Smooth muscle cell (in vitro differentiated cells): ENCODE measurements at regions not wholly inside any gene's neighbourhood (a gene's known extent, or its start where the extent isn't known, plus 50 kb on each side); places are given as distances from the start of the nearest gene placed in this dataset.

Experiments used
- DNase-seq: peaks from one replicate; lab custom pipeline; 2025; ENCODE audit not compliant: unreplicated experiment; lab: John Stamatoyannopoulos, UW
- H2AFZ ChIP-seq: fragments of 200-600 bp; sonication (generic); 2 replicates; pipeline ENCODE4 v1.6.0; 2016; ENCODE audit warnings: antibody characterized with exemption, low read depth, mild to moderate bottlenecking
- H3F3A ChIP-seq: fragments of 200-600 bp; sonication (generic); 2 replicates; pipeline ENCODE4 v1.6.0; 2017; ENCODE audit warnings: antibody characterized with exemption, low read depth
- H3K27ac ChIP-seq: fragments of 200-600 bp; sonication (generic); 2 replicates; pipeline ENCODE4 v1.5.1; 2016; ENCODE audit warnings: low read depth, mild to moderate bottlenecking
- H3K27me3 ChIP-seq: fragments of 200-600 bp; sonication (generic); 2 replicates; pipeline ENCODE4 v1.6.1; 2016; ENCODE audit warnings: low read depth, mild to moderate bottlenecking
- H3K36me3 ChIP-seq: fragments of 200-600 bp; sonication (generic); 2 replicates; pipeline ENCODE4 v1.5.1; 2016; ENCODE audit warnings: low read depth
- H3K4me1 ChIP-seq: fragments of 200-600 bp; sonication (generic); 2 replicates; pipeline ENCODE4 v1.5.1; 2016; ENCODE audit warnings: low read depth
- H3K4me2 ChIP-seq: fragments of 200-600 bp; sonication (generic); 2 replicates; pipeline ENCODE4 v1.6.0; 2016; ENCODE audit warnings: mild to moderate bottlenecking
- H3K4me3 ChIP-seq: fragments of 200-600 bp; sonication (generic); 2 replicates; pipeline ENCODE4 v1.5.1; 2016; ENCODE audit warnings: mild to moderate bottlenecking
- H3K79me2 ChIP-seq: fragments of 200-600 bp; sonication (generic); 2 replicates; pipeline ENCODE4 v1.6.0; 2016; ENCODE audit warnings: low read depth, mild to moderate bottlenecking
- H3K9ac ChIP-seq: fragments of 200-600 bp; sonication (generic); 2 replicates; pipeline ENCODE4 v1.6.0; 2016; ENCODE audit warnings: low read depth
- H3K9me3 ChIP-seq: fragments of 200-600 bp; sonication (generic); replicated peaks from 2 replicates; pipeline ENCODE4 v1.5.1; 2016; ENCODE audit warnings: low read depth
- H4K20me1 ChIP-seq: fragments of 200-600 bp; sonication (generic); 2 replicates; pipeline ENCODE4 v1.6.0; 2016; ENCODE audit warnings: low read depth
- WGBS: methylation state at CpG from one replicate; pipeline ENCODE4 v1.1.7; 2016; ENCODE audit warnings: low lambda C conversion rate; 5-methylcytosine and 5-hydroxymethylcytosine counted together
- TF ChIP-seq, protein P1 (sequence below): fragments of 200-600 bp; sonication (generic); IDR thresholded peaks from 2 replicates; pipeline ENCODE4 v1.5.1; 2017; ENCODE audit warnings: borderline replicate concordance, mild to moderate bottlenecking, antibody characterized with exemption; ENCODE audit not compliant: insufficient read depth, poor library complexity, severe bottlenecking

- no peaks in the 10 kb centered on the region for H3K27me3 ChIP-seq
- no peak overlapping the region for H3K27ac ChIP-seq
- H3K9ac ChIP-seq, result no peak overlapping the region
- DNase-seq, result no peak
- whole genome bisulfite sequencing, result 64% methylated on average over 4 of the region's 4 CpGs
- no peaks in the 10 kb centered on the region for H3K4me1 ChIP-seq
- no peaks in the 10 kb centered on the region for H3K9me3 ChIP-seq
- no peaks in the 10 kb centered on the region for H3K79me2 ChIP-seq
- H3K4me3 ChIP-seq, result no peak overlapping the region
- no peaks in the 10 kb centered on the region for H3K36me3 ChIP-seq
- no peaks in the 10 kb centered on the region for H3F3A ChIP-seq
- H2AFZ ChIP-seq, result no peak overlapping the region
- TF ChIP-seq, protein P1, sequence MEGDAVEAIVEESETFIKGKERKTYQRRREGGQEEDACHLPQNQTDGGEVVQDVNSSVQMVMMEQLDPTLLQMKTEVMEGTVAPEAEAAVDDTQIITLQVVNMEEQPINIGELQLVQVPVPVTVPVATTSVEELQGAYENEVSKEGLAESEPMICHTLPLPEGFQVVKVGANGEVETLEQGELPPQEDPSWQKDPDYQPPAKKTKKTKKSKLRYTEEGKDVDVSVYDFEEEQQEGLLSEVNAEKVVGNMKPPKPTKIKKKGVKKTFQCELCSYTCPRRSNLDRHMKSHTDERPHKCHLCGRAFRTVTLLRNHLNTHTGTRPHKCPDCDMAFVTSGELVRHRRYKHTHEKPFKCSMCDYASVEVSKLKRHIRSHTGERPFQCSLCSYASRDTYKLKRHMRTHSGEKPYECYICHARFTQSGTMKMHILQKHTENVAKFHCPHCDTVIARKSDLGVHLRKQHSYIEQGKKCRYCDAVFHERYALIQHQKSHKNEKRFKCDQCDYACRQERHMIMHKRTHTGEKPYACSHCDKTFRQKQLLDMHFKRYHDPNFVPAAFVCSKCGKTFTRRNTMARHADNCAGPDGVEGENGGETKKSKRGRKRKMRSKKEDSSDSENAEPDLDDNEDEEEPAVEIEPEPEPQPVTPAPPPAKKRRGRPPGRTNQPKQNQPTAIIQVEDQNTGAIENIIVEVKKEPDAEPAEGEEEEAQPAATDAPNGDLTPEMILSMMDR, result no peak
- no peaks in the 10 kb centered on the region for H4K20me1 ChIP-seq
- H3K4me2 ChIP-seq, result no peak overlapping the region
Measured at GRCh38 chr11:29913352-29913751, 103.5 kb downstream of the KCNA4 start.

DNA sequence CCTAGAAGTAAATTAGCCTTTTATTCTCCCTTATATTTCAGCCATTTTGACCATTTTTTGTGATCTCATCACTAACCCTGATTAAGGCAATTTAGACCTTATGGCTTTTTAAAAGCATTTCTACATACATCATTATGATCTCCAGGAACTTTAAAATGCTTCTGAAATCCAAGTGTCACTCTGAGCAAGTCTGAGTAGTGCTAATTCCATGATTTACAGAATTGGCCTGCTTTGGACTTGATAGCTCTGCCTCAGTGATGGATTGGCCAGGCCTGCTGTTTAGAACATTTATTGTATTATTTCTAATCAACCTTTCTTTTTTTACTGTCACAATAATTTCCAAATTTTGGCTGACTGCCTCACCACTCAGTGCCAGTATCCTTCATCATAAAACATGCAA lies 116.4 kb downstream of the KCNA4 start:
- Histone ChIP-seq H3K27me3 (no peaks in the 10 kb centered on the region), H3K4me1 (no peaks in the 10 kb centered on the region), H3K36me3 (no peaks in the 10 kb centered on the region), H3K4me3 (no peak overlapping the region), H3K79me2 (no peaks in the 10 kb centered on the region), H3K9me3 (no peaks in the 10 kb centered on the region), H3F3A (no peaks in the 10 kb centered on the region), H3K27ac (no peak overlapping the region), H4K20me1 (no peaks in the 10 kb centered on the region), H2AFZ (no peak overlapping the region), H3K9ac (no peak overlapping the region), H3K4me2 (no peak overlapping the region)
- DNase-seq, result no peak
- TF ChIP-seq, protein P1, result no peak

DNA sequence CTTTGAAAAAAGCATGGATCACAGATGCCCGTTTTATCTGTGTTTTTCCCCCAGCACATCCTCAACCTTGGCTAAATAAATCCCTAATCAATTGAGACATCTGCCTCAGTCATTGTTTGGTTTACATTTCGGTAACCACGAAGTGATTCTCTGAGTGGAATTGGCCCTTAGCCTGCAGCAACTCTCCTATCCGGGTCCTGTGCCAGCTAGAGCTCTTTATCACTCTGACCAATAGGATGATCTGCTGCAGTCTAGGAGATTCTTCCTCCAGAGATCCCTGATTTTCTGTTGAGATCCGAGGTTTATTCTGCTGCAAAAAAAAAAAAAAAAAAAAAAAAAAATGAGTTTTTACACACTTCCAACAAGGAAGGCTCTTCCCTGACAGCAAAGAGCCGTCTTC lies 137.3 kb downstream of the KCNA4 start:
- H3K9ac ChIP-seq, result no peak overlapping the region
- no peaks in the 10 kb centered on the region for H3F3A ChIP-seq
- no peak overlapping the region for H2AFZ ChIP-seq
- 78% methylated on average over 6 of the region's 6 CpGs for WGBS
- no peaks in the 10 kb centered on the region for H3K9me3 ChIP-seq
- H3K27me3 ChIP-seq, result no peaks in the 10 kb centered on the region
- no peaks in the 10 kb centered on the region for H4K20me1 ChIP-seq
- H3K4me3 ChIP-seq, result no peak overlapping the region
- no peak for DNase-seq
- H3K4me1 ChIP-seq, result no peaks in the 10 kb centered on the region
- no peaks in the 10 kb centered on the region for H3K36me3 ChIP-seq
- H3K27ac ChIP-seq, result no peak overlapping the region
- no peak overlapping the region for H3K4me2 ChIP-seq
- no peaks in the 10 kb centered on the region for H3K79me2 ChIP-seq
- TF ChIP-seq, protein P1, result no peak

GRCh38 chr11:29876192-29876591 lies 140.6 kb downstream of the KCNA4 start:
- WGBS, result 84% methylated on average over 1 of the region's 1 CpG
- H3K9ac ChIP-seq, result no peak overlapping the region
- TF ChIP-seq, protein P1, result no peak

More at GRCh38 chr11:29876192-29876591, 140.6 kb downstream of the KCNA4 start:
- H3K27ac ChIP-seq, result no peak overlapping the region
- H3K4me1 ChIP-seq, result no peaks in the 10 kb centered on the region
- no peaks in the 10 kb centered on the region for H3F3A ChIP-seq
- no peaks in the 10 kb centered on the region for H3K9me3 ChIP-seq
- H3K27me3 ChIP-seq, result no peaks in the 10 kb centered on the region
- no peak overlapping the region for H3K4me2 ChIP-seq
- H4K20me1 ChIP-seq, result no peaks in the 10 kb centered on the region
- no peak for DNase-seq
- no peaks in the 10 kb centered on the region for H3K36me3 ChIP-seq
- H2AFZ ChIP-seq, result no peak overlapping the region
- no peaks in the 10 kb centered on the region for H3K79me2 ChIP-seq
- no peak overlapping the region for H3K4me3 ChIP-seq
